Activated CD4-positive, alpha-beta T cell treated with anti-CD3 and anti-CD28 coated beads for 4 hours (primary cell): ENCODE measurements at regions not wholly inside any gene's neighbourhood (a gene's known extent, or its start where the extent isn't known, plus 50 kb on each side); places are given as distances from the start of the nearest gene placed in this dataset.
"Not testable (repeated sequence)": the region's sequence is repeated elsewhere in the genome, so short reads cannot be mapped to it uniquely, and the experiment has no call there.

Experiments used
- DNase-seq, 2 donors: peaks; one replicate each; pipeline ENCODE4 v3.0.0-alpha.2; 2020

DNA sequence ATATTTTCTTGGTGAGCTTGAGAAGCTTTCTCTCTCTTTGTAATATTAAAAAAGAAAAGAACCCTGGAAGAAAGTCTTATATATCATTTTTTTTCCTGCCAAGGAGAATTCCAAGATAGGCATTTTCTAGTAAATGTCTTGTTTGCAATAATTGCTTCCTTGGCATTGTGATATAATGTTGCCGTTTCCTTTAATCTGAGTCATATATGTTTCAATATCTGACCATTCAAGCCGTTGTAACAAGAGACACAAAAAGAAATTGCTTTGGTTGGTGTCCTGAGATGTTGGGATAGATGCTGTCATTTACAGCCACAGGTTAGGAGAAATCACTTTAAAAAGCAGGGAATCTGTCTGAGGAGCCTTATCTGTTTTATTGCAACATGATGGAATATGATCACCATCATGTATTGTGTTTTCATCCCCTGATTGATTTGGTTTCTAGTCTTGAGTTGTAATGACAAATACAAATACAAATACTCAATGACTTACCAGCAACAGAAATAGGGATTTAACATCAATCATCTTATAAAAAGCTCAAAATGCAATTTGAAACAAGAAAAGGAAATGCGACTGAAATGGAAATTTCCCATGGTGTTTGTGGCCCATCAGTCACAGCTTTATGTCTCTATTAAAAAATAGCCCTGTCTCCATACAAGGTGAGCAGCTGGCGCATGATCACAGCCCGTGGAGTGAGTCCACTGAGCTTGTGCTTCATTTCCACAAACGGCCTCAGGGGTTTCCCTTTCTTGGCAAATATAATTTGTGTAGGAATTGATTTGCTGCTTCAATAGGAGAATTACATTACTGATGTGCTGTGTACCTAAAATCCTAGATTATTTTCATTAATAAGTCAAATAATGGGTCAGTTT is 250.1 kb upstream of the TRPC7 start:
- DNase-seq = no peak

DNA sequence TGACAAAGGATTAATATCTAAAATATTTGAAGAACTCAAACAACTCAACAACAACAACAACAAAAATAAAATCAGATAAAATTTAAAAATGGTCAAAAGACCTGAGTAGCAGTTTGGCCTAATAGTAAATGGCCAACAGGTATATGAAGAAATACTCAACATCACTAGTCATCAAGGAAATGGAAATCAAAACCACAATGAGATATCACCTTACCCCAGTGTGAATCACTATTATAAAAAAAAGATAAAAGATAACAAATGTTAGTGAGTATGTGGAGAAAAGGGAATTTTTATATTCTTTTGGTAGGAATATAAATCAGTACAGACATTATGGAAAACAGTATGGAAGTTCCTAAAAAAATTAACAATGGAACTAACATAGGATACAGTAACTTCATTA is 247.9 kb upstream of the TRPC7 start:
- DNase-seq = no peak

GRCh38 chr5:136605638-136606037 is 240.3 kb upstream of the TRPC7 start:
- DNase-seq = no peak

DNA sequence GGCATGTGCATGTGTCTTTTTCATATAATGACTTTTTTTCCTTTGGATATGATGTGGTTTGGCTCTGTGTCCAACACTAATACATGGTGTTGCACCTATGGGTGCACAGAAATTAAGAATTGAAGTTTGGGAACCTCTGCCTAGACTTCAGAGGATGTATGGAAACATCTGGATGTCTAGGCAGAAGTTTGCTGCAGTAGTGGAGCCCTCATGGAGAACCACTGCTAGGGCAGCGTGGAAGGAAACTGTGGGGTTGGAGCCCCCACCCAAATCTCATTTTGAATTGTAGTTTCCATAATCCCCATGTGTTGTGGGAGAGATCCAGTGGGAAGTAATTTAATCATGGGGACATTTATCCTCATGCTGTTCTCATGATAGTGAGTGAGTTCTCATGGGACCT is 235.0 kb upstream of the TRPC7 start:
- no peak for DNase-seq

DNA sequence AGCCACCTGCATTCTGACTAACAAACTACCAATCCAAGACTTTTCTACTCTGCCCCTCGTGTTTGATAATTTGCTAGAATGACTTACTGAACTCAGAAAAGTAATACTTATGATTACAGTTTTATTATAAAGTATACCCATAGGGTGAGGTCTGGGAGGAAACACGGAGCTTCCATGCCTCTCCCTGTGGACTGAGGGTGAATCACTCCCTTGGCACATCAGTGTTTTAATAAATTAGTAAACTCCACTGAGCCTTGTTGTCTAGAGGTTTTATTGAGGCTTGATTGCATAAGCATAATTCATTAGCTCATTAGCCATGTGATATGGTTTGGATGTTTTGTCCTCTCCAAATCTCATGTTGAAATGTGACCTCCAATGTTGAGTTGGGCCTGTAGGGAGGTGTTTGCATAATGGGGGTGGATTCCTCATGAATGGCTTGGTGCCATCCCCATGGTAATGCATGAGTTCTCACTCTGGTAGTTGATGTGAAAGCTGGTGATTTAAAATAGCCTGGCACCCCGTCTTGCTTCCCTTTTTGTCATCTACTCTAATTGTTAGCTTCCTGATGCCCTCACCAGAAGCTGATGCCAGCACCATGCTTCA is 233.6 kb upstream of the TRPC7 start:
- DNase-seq = no peak

DNA sequence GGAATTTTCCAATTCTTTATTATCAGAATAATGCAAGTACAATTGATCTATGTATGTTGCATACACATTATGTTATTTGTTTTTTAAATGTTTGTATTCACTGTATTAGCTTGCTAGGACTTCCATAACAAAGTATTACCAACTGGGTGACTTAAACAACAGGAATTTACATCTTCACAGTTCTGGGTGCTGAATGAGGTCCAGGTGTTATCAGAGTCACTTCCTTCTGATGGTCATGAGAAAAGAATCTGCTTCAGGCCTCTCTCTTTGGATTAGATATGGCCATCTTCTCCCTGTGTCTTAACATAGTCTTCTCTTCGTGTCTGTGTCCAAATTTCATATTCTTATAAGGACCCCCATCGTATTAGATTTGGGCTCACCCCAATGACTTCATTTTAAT is 229.1 kb upstream of the TRPC7 start:
- no peak for DNase-seq

GRCh38 chr5:136590581-136590980 is 225.2 kb upstream of the TRPC7 start:
- DNase-seq = no peak

- DNase-seq = no peak
Measured at GRCh38 chr5:136586196-136586595, 220.9 kb upstream of the TRPC7 start.

DNA sequence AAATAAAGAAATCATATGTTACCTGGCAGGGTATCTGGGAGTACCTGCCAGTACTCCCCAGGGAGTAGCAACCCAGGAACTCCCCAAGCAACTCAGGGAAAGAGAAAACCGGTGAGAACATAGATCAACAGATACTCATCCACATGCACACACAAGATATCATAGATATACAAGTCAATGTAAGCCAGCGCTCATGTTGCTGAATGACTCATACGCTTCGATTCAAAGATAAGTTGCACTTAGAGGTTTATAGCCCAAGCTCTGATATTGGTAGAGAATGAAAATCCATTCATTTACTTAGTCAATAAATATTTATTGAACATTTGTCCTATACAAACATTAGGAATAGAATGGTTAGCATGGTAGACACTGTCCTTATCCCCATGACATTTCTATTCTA is 219.1 kb upstream of the TRPC7 start:
- DNase-seq = no peak

DNA sequence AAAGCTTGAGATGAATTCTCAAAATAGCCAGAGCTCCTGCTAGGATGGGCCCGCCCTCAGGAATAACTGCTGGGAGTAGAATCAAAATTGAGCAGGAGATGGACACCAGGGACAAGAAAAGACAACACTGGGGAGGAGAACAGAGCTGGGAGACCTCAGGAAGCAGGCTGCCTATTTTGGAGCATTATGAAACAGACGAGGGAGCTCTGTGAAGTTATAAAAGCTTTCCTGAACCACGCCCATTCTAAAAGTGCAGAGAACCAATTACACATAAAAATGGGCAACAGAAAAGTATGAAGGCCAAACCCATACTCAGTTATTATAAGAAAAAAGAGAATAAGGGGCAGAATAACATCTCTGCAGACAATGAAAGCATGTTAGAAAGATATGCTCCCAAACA is 213.9 kb upstream of the TRPC7 start:
- no peak for DNase-seq

- DNase-seq = not testable (repeated sequence)
Measured at GRCh38 chr5:136569875-136570274, 204.5 kb upstream of the TRPC7 start.

DNA sequence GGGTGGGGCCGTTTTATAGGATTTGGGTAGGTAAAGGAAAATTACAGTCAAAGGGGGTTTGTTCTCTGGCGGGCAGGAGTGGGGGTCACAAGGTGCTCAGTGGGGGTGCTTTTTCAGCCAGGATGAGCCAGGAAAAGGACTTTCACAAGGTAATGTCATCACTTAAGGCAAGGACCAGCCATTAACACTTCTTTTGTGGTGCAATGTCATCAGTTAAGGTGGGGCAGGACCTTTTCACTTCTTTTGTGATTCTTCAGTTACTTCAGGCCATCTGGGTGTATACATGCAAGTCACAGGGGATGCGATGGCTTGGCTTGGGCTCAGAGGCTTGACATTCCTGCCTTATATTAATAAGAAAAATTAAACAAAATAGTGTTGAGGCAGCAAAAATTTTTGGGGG is 200.1 kb upstream of the TRPC7 start:
- DNase-seq = not testable (repeated sequence)

GRCh38 chr5:136565050-136565449 is 199.7 kb upstream of the TRPC7 start:
- not testable (repeated sequence) for DNase-seq

GRCh38 chr5:136564431-136564830 is 199.1 kb upstream of the TRPC7 start:
- DNase-seq = not testable (repeated sequence)

DNA sequence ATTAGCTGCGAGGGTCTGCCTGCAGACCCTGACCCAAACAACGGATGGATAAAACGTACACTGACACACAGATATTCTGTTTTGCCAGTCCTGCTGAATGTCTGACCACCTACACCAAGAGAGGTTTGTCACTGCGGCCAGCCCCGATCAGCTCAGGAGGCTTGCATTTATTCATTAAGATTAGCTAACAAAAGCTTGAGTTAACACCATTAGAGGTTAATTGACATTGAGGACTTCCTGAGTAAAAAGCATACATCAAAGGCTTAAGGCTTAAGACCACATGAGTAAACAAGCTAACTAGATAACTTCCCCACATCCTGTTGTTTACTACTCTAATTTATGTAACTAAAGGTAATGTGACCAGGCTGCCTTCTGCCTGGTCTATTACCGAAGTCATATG is 198.1 kb upstream of the TRPC7 start:
- DNase-seq = no peak

DNA sequence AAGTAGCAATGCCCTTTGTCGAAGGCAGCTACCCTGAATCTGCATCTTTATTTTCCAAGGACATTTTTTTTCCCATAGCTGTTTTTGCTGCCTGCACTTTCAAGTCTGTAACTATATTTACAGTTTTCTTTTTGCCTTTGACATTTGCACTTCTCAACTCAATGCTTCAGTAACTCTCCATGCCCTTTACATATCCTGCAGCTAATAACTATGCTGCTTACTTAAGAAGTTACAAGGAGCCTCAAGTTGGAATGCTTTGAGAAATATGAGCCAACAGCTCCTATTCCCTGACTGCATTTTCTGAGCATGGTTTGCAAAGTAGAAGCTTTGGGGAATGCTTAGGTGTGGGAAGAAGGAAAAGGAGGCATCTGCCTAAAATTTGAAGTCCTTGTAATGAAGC is 194.8 kb upstream of the TRPC7 start:
- no peak for DNase-seq

GRCh38 chr5:136559651-136560050 is 194.3 kb upstream of the TRPC7 start:
- no peak for DNase-seq

DNA sequence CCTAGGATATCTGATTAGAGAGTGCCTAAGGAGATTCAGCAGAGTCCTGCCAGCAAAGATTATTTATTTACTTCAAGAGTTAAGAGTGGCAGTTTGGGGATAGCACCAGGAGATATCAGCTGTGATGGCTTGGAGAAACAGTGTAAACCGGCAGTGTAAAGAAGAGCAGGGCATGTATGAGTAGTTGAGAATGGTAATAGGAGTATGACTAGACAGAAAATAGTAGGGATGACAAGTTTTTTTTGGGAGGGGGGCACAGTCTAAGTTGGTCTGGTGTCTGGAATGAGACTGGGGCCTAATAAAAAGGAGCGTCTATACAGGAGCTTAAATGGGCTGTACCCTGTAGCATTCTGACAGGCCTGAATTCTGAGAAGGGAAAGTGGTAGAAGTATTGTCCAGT is 181.8 kb upstream of the TRPC7 start:
- not testable (repeated sequence) for DNase-seq

- DNase-seq = not testable (repeated sequence)
Measured at GRCh38 chr5:136546441-136546840, 181.1 kb upstream of the TRPC7 start.

- DNase-seq = not testable (repeated sequence)
Measured at GRCh38 chr5:136545031-136545430, 179.7 kb upstream of the TRPC7 start.

- DNase-seq = no peak
Measured at GRCh38 chr5:136538534-136538933, 173.2 kb upstream of the TRPC7 start.

DNA sequence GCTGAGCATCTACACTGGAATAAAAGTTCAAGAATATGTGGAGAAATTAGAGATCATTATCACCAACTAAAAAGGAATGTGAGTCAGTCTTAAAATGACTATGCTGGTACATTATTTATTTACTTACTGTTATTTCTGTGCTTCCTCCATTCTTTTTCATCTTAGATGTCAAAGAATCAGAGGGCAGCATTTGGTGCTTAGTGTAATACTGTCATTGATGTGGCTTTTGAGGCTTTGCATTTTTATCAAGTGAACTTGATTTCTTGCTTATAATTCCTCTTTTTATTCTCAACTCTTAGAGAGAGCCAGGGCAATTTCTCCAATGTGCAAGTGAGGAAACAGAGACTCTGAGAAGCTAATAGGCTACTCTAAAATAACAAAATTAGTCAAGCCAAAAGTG is 163.7 kb upstream of the TRPC7 start:
- DNase-seq = no peak

DNA sequence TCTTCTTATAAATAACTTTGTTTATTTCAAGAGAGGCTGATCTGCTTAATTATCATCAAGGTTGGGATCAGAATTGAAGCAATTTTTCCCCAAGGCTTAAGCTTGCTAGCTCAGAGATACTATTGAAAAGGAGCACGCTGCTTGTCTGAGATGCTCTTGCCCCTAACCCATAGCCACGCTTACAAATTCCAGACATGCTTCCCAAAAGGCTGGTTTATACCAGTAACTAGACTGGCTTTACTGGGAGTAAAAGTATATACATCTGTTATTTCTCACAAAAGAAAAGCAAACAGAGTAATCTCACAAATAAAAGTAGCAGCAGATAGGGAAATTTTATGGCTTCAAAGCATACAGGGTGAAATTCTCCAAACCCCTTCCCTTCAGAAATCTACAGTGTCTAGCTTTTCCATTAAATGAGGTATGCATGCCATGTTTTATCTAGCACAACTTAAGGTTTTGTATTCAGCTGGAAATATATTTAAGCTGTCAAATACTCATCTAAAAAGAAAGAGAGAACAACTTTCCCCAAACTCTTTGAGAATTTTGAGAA is 163.2 kb upstream of the TRPC7 start:
- DNase-seq = no peak

DNA sequence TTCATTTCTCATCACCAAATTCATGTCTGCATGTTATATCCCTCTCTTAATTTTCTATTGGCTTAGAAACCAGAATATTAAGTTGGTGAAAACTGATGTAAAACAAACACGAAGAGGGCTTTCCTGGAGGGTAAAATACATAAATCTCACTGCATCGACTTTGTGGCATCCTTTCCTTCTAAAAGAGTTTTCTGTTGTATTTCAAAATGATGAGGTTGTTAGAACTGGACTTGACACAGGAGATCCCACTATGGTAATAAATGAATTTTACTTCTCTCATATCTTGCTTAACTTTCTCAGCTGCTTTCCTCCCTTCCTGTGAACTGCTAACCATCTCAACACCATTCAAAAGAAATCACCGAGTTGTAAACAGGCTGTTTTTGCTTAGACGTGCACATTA is 162.0 kb upstream of the TRPC7 start:
- no peak for DNase-seq
